K562 (cell line): ENCODE measurements at regions not wholly inside any gene's neighbourhood (a gene's known extent, or its start where the extent isn't known, plus 50 kb on each side); places are given as distances from the start of the nearest gene placed in this dataset.

Source experiments
- CBX8 ChIP-seq: fragments of 200-600 bp; sonication (generic); IDR thresholded peaks from 2 replicates; pipeline ENCODE4 v1.6.1; 2012; ENCODE audit warnings: borderline replicate concordance, mixed run types, low read depth, mild to moderate bottlenecking, moderate library complexity, mixed read lengths, low read length, control low read depth, inconsistent platforms; ENCODE audit not compliant: poor library complexity, severe bottlenecking; ENCODE audit errors: extremely low read depth
- CLOCK ChIP-seq: fragments of 250-450 bp; sonication (Bioruptor Pico); IDR thresholded peaks from 2 replicates; pipeline ENCODE4 v1.4.0; 2020; ENCODE audit warnings: mild to moderate bottlenecking, moderate library complexity, borderline replicate concordance
- CREB5 ChIP-seq: fragments of 250-450 bp; sonication (Bioruptor Pico); IDR thresholded peaks from 2 replicates; pipeline ENCODE4 v1.5.0; 2020; ENCODE audit warnings: mild to moderate bottlenecking
- MXI1 ChIP-seq: IDR thresholded peaks from 2 replicates; pipeline ENCODE4 v1.6.1; 2011; ENCODE audit warnings: low read depth, mild to moderate bottlenecking, improper control_type of control experiment, low read length
- TOE1 ChIP-seq, 2 experiments: fragments of 450-650 bp in 1 of 2; sonication (generic) in 1 of 2; formaldehyde crosslinking in 1 of 2; IDR thresholded peaks; 2 replicates each; pipeline versions ENCODE4 v1.7.1 to v1.8.0; 2016 to 2022; ENCODE audit warnings: borderline replicate concordance in 2 of 2, mild to moderate bottlenecking in 2 of 2, antibody characterized with exemption in 1 of 2, inconsistent platforms in 1 of 2, low read depth in 1 of 2, missing genetic modification reagents in 1 of 2, moderate library complexity in 1 of 2
- XRCC5 ChIP-seq: fragments of 200-400 bp; formaldehyde crosslinking; IDR thresholded peaks from 2 replicates; pipeline ENCODE4 v1.6.1; 2017; ENCODE audit warnings: low read depth, mild to moderate bottlenecking, low read length

- TF ChIP-seq CLOCK (CRISPR knock-in tag): no peak
- TF ChIP-seq MXI1: no peak
- TF ChIP-seq CBX8: no peak
- TF ChIP-seq XRCC5: no peak
- no peak for TF ChIP-seq TOE1 (IDR thresholded peaks at IDR 0.05; ENCODE audit: borderline replicate concordance)
- TF ChIP-seq TOE1 (CRISPR knock-in tag; IDR thresholded peaks at IDR 0.05; ENCODE audit: borderline replicate concordance, low read depth): no peak
- no peak for TF ChIP-seq CREB5 (CRISPR knock-in tag)
Measured at GRCh38 chr5:125877248-125877647, 546.0 kb upstream of the GRAMD2B start (continued).
